DND-41 (cell line): ENCODE measurements at regions not wholly inside any gene's neighbourhood (a gene's known extent, or its start where the extent isn't known, plus 50 kb on each side); places are given as distances from the start of the nearest gene placed in this dataset.
"Not testable (repeated sequence)": the region's sequence is repeated elsewhere in the genome, so short reads cannot be mapped to it uniquely, and the experiment has no call there.

ENCODE experiments used
- CTCF ChIP-seq: IDR thresholded peaks from 2 replicates; pipeline ENCODE4 v1.5.1; 2012; ENCODE audit warnings: borderline replicate concordance, low read length, moderate library complexity, mild to moderate bottlenecking; ENCODE audit not compliant: poor library complexity, severe bottlenecking; ENCODE audit errors: extremely low read depth
- EZH2 ChIP-seq: IDR thresholded peaks from 3 replicates; pipeline ENCODE4 v1.6.1; 2012; ENCODE audit warnings: borderline replicate concordance, low read depth, mild to moderate bottlenecking, moderate library complexity, low read length, inconsistent platforms; ENCODE audit not compliant: severe bottlenecking

GRCh38 chr13:54737211-54737610 is 1708.6 kb downstream of the OLFM4 start:
- not testable (repeated sequence) for TF ChIP-seq CTCF, EZH2
